ENCODE measurements at regions not wholly inside any gene's neighbourhood (a gene's known extent, or its start where the extent isn't known, plus 50 kb on each side); places are given as distances from the start of the nearest gene placed in this dataset.

DNA sequence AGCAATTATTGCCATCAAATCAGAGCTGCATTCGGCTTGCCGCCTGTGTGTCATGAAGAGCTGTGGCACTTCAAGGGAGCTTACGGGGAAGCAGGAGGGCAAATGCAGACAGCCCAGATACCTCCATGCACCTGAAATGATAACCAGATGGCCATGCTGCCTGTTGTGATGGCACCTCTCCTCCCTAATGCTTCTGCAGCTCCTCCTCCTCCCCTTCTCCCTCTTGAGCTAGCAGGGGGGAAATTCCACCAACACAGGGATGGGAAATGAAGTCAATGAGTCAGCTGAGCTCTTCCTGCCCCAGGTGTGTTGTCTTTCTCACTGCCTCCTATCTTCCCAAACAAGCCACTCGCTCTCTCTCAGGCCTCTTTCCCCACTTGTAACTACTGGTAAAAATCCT, 565.0 kb downstream of the BCOR start:
- TF ChIP-seq, protein P1, sequence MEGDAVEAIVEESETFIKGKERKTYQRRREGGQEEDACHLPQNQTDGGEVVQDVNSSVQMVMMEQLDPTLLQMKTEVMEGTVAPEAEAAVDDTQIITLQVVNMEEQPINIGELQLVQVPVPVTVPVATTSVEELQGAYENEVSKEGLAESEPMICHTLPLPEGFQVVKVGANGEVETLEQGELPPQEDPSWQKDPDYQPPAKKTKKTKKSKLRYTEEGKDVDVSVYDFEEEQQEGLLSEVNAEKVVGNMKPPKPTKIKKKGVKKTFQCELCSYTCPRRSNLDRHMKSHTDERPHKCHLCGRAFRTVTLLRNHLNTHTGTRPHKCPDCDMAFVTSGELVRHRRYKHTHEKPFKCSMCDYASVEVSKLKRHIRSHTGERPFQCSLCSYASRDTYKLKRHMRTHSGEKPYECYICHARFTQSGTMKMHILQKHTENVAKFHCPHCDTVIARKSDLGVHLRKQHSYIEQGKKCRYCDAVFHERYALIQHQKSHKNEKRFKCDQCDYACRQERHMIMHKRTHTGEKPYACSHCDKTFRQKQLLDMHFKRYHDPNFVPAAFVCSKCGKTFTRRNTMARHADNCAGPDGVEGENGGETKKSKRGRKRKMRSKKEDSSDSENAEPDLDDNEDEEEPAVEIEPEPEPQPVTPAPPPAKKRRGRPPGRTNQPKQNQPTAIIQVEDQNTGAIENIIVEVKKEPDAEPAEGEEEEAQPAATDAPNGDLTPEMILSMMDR (conservative IDR thresholded peaks at IDR 0.05; ENCODE audit: low read depth, low read length) = no peak
- no peak for DNase-seq (ENCODE audit: low read depth)
- no peak overlapping the region for H3K4me3 ChIP-seq (ENCODE audit: low read depth, low read length)

DNA sequence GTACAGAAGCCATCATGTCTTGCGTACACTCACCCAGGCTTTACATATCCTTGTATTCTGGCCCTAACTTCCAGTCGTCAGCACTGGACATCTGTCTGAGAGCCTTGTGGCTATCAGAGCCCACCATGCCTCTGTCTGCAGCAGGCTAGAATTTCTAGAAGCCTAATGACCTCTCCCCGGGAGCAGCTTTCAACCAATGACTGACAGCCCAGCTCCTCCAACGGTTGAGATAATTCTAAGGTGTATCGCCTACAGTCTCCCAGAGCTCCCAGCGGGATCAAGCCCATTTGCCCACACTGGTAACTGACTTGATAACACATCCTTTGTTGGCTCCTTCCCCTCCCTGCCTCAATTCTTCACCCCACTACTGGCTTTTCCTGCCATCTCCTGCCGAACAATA, 562.8 kb downstream of the BCOR start:
- TF ChIP-seq, protein P1 (conservative IDR thresholded peaks at IDR 0.05; ENCODE audit: low read depth, low read length) = no peak
- H3K4me3 ChIP-seq (ENCODE audit: low read depth, low read length) = no peak overlapping the region
- no peak for DNase-seq (ENCODE audit: low read depth)

DNA sequence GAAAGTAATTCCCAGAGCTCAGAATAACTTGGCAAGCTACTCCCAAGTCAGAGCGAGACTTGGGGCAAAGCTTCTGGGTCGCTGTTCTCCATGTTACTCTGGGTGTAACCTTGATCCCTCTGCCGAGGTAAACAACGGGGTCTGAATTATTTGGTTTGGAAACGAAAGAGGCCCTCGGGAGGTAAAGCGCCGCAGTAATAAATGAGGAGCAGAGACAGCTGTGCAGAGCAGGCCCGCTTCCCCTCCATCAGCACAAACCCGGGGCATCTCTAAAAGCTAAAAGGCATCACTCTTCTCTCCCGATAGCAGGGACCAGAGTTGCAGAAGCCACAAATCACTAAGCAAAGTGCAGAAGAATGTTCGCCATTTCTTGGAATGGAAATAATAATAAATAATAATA, 561.5 kb downstream of the BCOR start:
- TF ChIP-seq, protein P1 (conservative IDR thresholded peaks at IDR 0.05; ENCODE audit: low read depth, low read length) = no peak
- DNase-seq (ENCODE audit: low read depth) = no peak
- no peak overlapping the region for H3K4me3 ChIP-seq (ENCODE audit: low read depth, low read length)

DNA sequence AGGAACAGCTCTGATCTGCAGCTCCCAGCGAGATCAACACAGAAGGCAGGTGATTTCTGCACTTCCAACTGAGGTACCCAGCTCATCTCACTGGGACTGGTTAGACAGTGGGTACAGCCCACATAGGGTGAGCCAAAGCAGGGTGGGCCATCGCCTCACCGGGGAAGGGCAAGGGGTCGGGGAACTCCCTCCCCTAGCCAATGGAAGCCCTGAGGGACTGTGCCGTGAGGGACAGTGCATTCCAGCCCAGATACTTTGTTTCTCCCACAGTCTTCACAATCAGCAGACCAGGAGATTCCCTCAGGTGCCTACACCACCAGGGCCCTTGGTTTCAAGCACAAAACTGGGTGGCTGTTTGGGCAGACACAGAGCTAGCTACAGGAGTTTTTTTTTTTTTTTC, 555.9 kb downstream of the BCOR start:
- no peak overlapping the region for H3K4me3 ChIP-seq (ENCODE audit: low read depth, low read length)
- no peak for DNase-seq (ENCODE audit: low read depth)
- TF ChIP-seq, protein P1 (conservative IDR thresholded peaks at IDR 0.05; ENCODE audit: low read depth, low read length) = no peak

DNA sequence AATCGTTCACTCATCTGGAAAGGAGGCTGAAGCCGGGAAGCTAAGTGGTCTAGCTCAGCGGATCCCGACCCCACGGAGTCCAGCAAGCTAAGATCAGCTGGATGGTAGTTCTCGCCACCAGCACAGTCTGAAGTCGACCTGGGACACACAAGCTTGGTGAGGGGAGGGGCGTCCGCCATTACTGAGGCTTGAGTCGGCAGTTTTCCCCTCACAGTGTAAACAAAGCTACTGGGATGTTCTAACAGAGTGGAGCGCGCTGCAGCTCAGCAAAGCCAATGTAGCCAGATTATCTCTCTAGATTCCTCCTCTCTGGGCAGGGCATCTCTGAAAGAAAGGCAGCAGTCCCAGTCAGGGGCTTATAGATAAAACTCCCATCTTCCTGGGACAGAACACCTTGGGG, 555.4 kb downstream of the BCOR start:
- TF ChIP-seq, protein P1 (conservative IDR thresholded peaks at IDR 0.05; ENCODE audit: low read depth, low read length) = no peak
- no peak for DNase-seq (ENCODE audit: low read depth)
- no peak overlapping the region for H3K4me3 ChIP-seq (ENCODE audit: low read depth, low read length)

DNA sequence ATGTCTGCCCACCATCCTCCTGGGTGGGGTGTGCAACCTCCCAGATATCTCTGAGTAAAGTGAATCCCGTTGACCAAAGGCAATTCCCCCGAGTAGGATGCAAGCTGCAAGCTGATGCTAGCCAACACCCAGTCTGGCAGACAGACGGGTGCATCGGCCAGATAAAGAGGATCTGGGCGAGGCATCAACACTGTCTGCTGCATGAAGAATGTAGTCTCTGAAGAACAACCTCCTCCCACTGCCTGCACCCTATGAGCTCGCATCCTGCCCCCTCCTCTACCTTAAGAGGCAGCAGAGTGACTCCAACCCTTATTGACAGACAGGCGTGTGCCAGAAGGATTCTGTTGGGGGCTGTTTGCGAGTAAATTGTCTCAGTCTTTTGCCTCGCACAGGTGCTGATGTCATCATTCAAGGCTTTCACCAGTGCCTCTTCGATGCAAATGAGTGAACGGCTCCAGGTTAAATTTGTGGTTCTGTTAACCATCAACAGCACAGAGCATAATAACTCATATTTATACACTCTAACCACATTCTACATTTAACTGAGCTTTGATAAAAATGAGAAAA, 546.9 kb downstream of the BCOR start:
- no peak overlapping the region for H3K4me3 ChIP-seq (ENCODE audit: low read depth, low read length)
- TF ChIP-seq, protein P1 (conservative IDR thresholded peaks at IDR 0.05; ENCODE audit: low read depth, low read length) = no peak
- no peak for DNase-seq (ENCODE audit: low read depth)

DNA sequence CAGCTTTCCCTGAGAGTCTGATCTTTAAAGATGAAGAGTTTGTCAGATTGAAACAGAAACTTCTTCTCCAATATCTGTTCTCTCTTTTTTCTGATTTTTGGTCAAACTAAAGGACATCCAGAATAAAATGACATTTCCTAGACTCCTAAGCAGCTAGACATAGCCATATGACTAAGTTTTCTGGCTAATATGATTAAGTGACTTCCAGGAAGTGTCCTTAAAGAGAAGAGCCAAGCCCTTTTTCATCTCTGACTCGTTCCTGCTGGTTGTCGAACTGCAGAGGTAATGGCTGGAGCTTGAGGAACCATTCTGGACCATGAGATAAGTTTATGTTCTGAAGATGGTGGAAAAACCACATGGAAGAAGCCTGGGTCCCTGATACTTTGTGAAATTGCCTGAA, 546.0 kb downstream of the BCOR start:
- DNase-seq (ENCODE audit: low read depth) = no peak
- no peak overlapping the region for H3K4me3 ChIP-seq (ENCODE audit: low read depth, low read length)
- TF ChIP-seq, protein P1 (conservative IDR thresholded peaks at IDR 0.05; ENCODE audit: low read depth, low read length) = no peak

All from choroid plexus epithelial cell (primary cell).